IMR-90 (cell line): ENCODE measurements at regions not wholly inside any gene's neighbourhood (a gene's known extent, or its start where the extent isn't known, plus 50 kb on each side); places are given as distances from the start of the nearest gene placed in this dataset.

Experiments
- BHLHE40 ChIP-seq: fragments of 150-350 bp; IDR thresholded peaks from 2 replicates; pipeline ENCODE4 v1.6.1; 2016; ENCODE audit warnings: mild to moderate bottlenecking, low read depth, low read length
- CEBPB ChIP-seq: IDR thresholded peaks from 2 replicates; pipeline ENCODE4 v1.6.1; 2012; ENCODE audit warnings: low read depth, low read length, improper control_type of control experiment
- POLR2A ChIP-seq: IDR thresholded peaks from 2 replicates; pipeline ENCODE4 v1.6.1; 2012; ENCODE audit warnings: mild to moderate bottlenecking, low read depth, low read length
- RAD21 ChIP-seq: IDR thresholded peaks from 2 replicates; pipeline ENCODE4 v1.6.1; 2012; ENCODE audit warnings: low read length, improper control_type of control experiment
- SMC3 ChIP-seq: fragments of 150-350 bp; IDR thresholded peaks from 2 replicates; pipeline ENCODE4 v1.6.1; 2016; ENCODE audit warnings: low read depth, mild to moderate bottlenecking, antibody characterized with exemption, low read length, moderate library complexity
- TF ChIP-seq, protein P1 (sequence below): conservative IDR thresholded peaks from 2 replicates; pipeline ENCODE4 v1.5.1; 2012; ENCODE audit warnings: mild to moderate bottlenecking, low read depth, low read length, improper control_type of control experiment

- TF ChIP-seq, protein P1, sequence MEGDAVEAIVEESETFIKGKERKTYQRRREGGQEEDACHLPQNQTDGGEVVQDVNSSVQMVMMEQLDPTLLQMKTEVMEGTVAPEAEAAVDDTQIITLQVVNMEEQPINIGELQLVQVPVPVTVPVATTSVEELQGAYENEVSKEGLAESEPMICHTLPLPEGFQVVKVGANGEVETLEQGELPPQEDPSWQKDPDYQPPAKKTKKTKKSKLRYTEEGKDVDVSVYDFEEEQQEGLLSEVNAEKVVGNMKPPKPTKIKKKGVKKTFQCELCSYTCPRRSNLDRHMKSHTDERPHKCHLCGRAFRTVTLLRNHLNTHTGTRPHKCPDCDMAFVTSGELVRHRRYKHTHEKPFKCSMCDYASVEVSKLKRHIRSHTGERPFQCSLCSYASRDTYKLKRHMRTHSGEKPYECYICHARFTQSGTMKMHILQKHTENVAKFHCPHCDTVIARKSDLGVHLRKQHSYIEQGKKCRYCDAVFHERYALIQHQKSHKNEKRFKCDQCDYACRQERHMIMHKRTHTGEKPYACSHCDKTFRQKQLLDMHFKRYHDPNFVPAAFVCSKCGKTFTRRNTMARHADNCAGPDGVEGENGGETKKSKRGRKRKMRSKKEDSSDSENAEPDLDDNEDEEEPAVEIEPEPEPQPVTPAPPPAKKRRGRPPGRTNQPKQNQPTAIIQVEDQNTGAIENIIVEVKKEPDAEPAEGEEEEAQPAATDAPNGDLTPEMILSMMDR, result no peak
- TF ChIP-seq POLR2A (no peak), RAD21 (no peak), SMC3 (no peak), BHLHE40 (no peak), CEBPB (no peak)
Observed at GRCh38 chr14:82778601-82779000, 1244.9 kb upstream of the SEL1L start.
